HG03457 (cell line): ENCODE measurements at regions not wholly inside any gene's neighbourhood (a gene's known extent, or its start where the extent isn't known, plus 50 kb on each side); places are given as distances from the start of the nearest gene placed in this dataset.
A peak's percentile ranks its signal among the peaks of the same experiment; 100 is the strongest.
"Not testable (repeated sequence)": the region's sequence is repeated elsewhere in the genome, so short reads cannot be mapped to it uniquely, and the experiment has no call there.

Source experiments
- ATAC-seq: cut with Tn5 transposase; IDR thresholded peaks from one replicate; pipeline ENCODE4 v1.9.1; 2021; ENCODE audit warnings: moderate number of reproducible peaks; ENCODE audit not compliant: unreplicated experiment

DNA sequence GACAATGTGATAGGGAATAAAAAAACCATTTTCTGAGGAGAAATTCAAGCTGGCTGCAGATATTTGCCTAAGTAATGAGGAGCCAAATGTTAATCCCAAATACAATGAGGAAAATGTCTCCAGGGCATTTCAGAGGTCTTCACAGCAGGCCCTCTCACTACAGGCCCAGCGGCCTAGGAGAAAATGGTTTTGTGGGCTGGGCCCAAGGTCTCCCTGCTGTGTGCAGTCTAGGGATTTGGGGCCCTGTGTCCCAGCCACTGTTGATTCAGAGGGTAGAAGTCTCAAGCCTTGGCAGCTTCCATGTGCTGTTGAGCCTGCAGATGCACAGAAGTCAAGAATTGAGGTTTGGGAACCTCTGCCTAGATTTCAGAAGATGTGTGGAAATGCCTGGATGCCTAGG is 778.7 kb downstream of the CENPC start:
- ATAC-seq: no peak

- no peak for ATAC-seq
Measured at GRCh38 chr4:66750273-66750672, 795.0 kb downstream of the CENPC start.

DNA sequence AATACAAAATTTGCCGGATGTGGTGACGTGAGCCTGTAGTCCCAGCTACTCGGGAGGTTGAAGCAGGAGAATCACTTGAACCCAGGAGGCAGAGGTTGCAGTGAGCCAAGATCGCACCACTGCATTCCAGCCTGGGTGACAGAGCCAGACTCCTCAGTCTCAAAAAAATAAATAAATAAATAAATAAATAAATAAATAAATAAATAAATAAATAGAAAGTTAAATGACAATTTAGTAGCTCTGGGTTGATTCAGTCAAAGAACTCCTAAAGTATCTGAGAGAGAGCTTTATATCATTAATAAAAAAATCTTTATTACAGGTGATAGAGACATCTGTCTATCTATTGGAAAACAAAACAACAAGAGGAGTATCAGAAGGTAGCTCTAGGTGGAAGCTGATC is 798.4 kb downstream of the CENPC start:
- ATAC-seq: not testable (repeated sequence)

- ATAC-seq: no peak
Measured at GRCh38 chr4:66741081-66741480, 804.2 kb downstream of the CENPC start.

DNA sequence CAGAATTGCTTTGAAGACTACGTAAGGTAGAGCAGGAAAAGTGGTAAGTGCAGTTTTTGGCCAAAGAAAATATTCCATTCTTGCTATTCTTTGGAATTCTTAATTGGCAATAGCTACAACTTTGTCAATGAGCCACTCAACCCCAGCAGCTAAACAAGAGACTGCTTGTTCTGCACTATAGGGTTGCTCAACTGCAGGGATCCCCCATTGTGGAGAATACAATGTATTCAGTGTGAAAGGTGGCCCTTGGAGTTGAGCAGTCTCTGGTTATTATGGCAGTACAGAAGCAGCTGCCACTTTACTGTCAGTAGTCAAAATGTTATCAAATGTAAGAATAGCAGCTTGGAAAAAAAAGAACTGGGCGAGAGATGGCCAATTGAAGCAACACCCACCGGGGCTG is 808.7 kb downstream of the CENPC start:
- no peak for ATAC-seq

DNA sequence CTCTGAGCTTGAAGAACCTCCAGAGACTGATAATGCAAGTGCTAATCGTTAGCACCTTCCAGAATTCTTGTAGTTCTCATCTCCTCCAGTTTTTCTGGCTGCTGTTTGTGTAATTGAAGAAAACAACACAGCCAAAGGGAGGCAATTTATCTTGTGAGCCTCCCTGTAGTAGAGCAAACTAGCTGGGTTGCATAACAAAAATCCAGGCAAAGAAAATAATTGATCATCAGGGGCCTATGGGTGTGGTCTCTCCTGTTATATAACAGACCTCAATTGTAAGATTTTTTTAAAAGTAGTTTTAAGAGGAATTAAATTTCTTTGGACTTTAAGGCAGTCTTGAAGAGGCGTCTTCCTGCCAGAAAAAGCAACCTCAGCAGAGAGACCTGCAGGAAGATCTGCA is 817.0 kb downstream of the CENPC start:
- ATAC-seq: no peak

DNA sequence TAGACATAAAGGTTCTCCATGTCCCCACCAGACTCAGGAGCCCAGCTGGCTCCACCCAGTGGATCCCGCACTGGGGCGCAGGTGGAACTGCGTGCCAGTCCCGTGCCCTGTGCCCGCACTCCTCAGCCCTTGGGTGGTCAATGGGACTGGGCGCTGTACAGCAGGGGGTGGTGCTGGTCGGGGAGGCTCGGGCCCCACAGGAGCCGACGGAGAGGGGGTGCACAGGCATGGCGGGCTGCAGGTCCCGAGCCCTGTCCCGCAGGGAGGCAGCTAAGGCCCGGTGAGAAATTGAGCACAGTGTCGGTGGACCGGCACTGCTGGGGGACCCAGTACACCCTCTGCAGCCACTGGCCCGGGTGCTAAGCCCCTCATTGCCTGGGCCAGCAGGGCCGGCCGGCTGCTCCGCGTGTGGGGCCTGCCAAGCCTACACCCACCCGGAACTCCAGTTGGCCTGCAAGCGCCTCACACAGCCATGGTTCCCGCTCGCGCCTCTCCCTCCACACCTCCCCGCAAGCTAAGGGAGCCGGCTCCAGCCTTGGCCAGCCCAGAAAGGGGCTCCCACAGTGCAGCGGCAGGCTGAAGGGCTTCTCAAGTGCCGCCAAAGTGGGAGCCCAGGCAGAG is 832.9 kb downstream of the CENPC start:
- ATAC-seq: not testable (repeated sequence)

GRCh38 chr4:66704243-66704642 is 841.1 kb downstream of the CENPC start:
- no peak for ATAC-seq

DNA sequence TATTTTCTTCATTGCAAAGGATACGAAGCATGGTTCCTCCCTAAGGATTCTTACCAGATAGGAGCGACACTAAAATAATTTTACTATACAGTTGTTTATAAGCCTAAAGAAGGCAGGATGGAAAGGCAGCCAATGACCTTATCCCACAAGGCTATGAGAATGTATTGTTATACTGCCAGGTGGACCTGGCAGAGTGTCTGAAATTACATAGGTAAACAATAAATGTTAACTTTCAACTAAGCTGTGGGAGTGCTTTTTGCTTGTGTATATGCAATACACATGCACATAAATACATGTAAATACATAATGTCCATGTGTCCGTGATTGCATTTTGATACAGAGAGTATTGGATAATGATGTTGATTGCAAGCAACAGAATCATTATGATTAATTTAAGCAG is 850.6 kb downstream of the CENPC start:
- no peak for ATAC-seq

DNA sequence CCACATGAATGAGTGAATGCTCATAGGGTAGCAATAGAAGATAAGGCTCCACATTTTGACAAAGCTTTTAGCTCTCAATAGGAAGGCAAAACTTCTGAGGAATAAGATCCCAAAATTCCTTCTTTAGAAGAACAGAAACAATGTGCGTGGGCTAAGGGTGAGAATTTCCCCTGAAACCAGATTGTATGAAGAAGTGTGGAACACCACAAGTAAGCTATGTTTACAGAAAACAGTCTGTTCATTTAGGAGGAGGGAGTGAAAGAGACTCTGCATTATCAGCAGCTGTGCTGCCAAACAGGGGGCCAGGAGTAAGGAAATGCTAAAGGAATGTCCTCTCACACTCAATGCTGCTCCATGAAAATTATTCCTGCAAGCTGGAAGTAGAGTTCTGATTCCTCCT is 851.6 kb downstream of the CENPC start:
- ATAC-seq: no peak

DNA sequence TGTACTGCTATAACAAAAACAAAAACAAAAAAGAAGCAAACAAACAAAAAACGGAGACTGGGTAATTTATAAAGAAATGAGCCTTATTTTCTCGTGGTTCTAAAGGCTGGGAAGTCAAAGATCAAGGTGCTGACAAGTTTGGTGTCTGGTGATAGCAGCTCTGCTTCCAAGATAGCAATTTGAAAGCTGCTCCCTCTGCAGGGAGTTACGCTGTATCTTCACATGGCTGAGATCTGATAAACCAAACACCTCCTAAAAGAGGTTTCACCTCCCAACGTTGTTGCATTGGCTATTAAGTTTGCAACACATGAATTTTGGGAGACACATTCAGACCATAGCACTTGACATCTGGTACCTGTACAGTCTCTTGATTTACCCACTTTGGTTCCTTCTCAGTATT is 854.2 kb downstream of the CENPC start:
- no peak for ATAC-seq

GRCh38 chr4:66688674-66689073 is 856.6 kb downstream of the CENPC start:
- ATAC-seq: peak; percentile 54

GRCh38 chr4:66687459-66687858 is 857.8 kb downstream of the CENPC start:
- ATAC-seq: no peak

DNA sequence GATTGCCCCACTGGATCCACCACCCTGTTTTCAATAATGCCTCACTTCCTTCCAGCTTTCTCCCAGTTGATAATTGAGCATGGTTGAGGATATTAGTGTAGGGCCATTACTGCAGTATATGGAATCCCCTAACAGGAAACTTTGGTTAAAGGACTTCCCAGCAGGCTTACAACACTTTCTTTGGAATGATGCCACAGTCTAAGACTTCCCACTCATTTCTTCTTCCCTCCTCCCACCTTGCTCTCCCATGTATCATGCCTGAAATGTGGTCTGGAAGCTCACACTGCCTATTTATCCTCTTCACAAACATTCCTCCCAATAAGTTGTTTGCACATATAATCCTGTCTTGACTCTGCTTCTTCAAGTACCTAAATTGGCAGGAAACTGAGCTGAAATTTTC is 863.3 kb downstream of the CENPC start:
- no peak for ATAC-seq

GRCh38 chr4:66667249-66667648 is 878.1 kb downstream of the CENPC start:
- ATAC-seq: no peak

DNA sequence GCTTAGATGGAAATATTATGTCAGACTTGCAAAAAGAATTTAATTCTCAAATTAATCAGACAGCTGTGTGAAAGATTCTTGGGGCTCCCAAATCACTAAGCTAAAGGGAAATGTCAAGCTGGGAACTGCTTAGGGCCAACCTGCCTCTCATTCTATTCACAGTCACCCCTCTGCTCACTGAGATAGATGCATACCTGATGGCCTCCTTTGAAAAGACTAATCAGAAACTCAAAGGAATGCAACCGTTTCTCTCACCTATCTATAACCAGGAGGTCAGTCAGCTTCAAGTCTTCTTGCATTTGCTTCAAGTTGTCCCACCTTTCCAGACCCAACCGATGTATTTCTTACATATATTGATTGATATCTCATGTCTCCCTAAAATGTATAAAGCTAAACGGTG is 882.7 kb downstream of the CENPC start:
- no peak for ATAC-seq

DNA sequence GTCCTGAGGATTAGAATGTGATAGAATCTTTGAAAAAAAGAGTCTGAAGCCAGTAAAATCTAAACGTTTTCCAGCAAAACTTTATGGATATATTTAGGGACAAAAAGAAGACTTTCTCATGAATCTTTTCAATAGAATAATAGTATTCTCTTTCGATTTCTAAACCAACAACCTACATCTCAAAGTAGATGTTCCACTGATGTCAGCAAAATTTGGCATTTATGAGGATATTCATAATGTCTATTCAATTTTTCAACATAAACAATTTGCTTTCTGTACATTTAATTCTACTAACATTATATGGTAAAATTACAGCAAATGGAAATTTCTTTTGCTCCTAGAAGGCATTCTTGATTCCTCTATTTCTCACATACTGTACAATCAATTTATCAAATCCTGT is 886.5 kb downstream of the CENPC start:
- no peak for ATAC-seq

DNA sequence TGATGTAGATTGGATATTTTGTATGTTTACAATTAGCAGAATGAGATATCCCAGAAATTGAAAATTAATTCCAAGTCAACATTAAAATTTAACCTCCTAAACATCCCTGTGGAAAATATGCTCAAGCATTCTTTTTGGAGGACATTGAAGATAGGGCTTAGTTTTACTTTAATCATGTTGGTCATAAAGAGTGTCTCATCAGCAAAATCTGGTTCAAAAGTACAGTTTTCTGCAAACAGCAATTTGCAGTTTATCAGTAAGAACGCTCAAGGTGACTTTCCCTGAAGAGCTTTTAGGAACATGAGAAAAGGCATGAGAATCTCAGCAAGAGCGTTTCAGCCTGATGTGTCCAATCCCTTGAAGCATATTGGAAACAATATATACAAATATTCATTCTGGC is 889.8 kb downstream of the CENPC start:
- ATAC-seq: no peak

DNA sequence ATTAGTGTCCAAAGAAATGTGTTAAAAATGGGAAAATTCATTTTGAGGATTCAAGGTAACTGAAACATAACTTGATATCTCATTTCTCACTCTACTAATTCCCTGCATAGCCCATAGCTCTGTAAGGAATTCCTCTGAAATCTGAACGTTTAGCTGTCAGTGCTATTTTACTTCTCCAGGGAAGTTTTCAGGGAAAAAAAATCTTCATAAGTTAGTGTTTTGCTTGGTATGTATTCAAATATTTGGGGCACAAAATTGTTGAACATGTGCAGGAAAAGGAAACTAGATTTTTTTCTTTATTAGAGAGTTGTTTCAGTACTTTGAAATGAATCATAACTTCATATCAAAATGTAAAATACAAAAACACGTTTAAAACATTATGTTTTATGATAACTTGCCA is 891.4 kb downstream of the CENPC start:
- ATAC-seq: no peak

GRCh38 chr4:66649236-66649635 is 896.1 kb downstream of the CENPC start:
- no peak for ATAC-seq

GRCh38 chr4:66647926-66648325 is 897.4 kb downstream of the CENPC start:
- no peak for ATAC-seq

DNA sequence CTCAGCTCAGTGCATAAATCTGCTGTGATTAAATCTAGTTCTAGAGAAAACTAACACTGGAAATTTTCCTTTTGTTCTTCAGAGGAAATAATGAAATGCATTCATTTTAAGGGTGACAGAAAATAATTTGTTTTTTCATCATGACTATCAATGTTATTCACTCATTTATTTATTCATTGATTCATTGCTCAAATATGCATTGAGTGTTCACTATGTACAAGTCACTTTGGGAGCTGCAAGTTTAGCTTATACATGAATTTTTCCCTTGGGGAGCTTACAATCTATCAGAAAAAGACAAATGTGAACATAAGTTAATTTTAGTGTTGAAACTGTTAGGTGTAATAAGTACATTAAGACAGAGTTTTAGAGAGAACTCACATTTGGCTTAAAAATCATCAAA is 897.8 kb downstream of the CENPC start:
- ATAC-seq: no peak

- ATAC-seq: no peak
Measured at GRCh38 chr4:66640233-66640990, 904.9 kb downstream of the CENPC start.
